ENCODE measurements at regions not wholly inside any gene's neighbourhood (a gene's known extent, or its start where the extent isn't known, plus 50 kb on each side); places are given as distances from the start of the nearest gene placed in this dataset.

DNA sequence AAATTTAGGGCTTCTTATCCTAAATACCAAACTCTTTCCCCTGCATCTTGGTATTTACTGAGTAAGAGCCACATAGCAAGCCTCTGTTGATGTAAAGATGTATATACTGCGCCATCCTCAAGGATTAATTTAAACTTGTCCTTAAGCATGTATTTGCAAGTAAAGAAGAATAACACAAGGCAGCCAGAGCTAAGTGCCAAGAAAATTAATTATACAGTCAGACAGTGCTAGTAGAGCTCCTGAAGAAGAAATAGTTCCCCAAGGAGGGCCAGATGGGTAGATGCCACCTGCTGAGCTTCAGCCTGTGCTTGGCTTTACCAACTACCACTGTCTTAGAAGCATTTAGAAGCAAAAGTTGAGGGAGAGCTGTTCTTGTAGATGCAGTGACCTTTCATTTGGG is 470.0 kb downstream of the BUD13 start:
- Histone ChIP-seq H3K27ac (no peak overlapping the region), H3K4me3 (no peak overlapping the region), H3K36me3 (no peaks in the 10 kb centered on the region), H3K9me3 (no peaks in the 10 kb centered on the region), H3K27me3 (no peaks in the 10 kb centered on the region), H3K4me1 (no peaks in the 10 kb centered on the region)
- intact Hi-C loops (cut with DNase I), result no loop called here
- TF ChIP-seq EP300 (IDR thresholded peaks at IDR 0.05), result no peak
- no peak for TF ChIP-seq POLR2AphosphoS5 (IDR thresholded peaks at IDR 0.05)
- TF ChIP-seq, protein P1, sequence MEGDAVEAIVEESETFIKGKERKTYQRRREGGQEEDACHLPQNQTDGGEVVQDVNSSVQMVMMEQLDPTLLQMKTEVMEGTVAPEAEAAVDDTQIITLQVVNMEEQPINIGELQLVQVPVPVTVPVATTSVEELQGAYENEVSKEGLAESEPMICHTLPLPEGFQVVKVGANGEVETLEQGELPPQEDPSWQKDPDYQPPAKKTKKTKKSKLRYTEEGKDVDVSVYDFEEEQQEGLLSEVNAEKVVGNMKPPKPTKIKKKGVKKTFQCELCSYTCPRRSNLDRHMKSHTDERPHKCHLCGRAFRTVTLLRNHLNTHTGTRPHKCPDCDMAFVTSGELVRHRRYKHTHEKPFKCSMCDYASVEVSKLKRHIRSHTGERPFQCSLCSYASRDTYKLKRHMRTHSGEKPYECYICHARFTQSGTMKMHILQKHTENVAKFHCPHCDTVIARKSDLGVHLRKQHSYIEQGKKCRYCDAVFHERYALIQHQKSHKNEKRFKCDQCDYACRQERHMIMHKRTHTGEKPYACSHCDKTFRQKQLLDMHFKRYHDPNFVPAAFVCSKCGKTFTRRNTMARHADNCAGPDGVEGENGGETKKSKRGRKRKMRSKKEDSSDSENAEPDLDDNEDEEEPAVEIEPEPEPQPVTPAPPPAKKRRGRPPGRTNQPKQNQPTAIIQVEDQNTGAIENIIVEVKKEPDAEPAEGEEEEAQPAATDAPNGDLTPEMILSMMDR (IDR thresholded peaks at IDR 0.05), result no peak
- no peak for TF ChIP-seq POLR2A (IDR thresholded peaks at IDR 0.05)
- 95 to 96% methylated on average over 1 of the region's 1 CpG for WGBS, 2 donors
- no peak for DNase-seq

- Histone ChIP-seq H3K36me3 (no peaks in the 10 kb centered on the region), H3K4me1 (no peaks in the 10 kb centered on the region), H3K4me3 (no peak overlapping the region), H3K27me3 (no peaks in the 10 kb centered on the region), H3K9me3 (no peaks in the 10 kb centered on the region), H3K27ac (no peak overlapping the region)
- intact Hi-C loops (cut with DNase I), result no loop called here
- WGBS, 2 donors, result 97 to 98% methylated on average over 1 of the region's 1 CpG
- DNase-seq, result no peak
- TF ChIP-seq EP300 (IDR thresholded peaks at IDR 0.05) (no peak), POLR2A (IDR thresholded peaks at IDR 0.05) (no peak), POLR2AphosphoS5 (IDR thresholded peaks at IDR 0.05) (no peak)
- TF ChIP-seq, protein P1 (IDR thresholded peaks at IDR 0.05), result no peak
These were observed 471.6 kb downstream of the BUD13 start for GRCh38 chr11:116301141-116301540.

DNA sequence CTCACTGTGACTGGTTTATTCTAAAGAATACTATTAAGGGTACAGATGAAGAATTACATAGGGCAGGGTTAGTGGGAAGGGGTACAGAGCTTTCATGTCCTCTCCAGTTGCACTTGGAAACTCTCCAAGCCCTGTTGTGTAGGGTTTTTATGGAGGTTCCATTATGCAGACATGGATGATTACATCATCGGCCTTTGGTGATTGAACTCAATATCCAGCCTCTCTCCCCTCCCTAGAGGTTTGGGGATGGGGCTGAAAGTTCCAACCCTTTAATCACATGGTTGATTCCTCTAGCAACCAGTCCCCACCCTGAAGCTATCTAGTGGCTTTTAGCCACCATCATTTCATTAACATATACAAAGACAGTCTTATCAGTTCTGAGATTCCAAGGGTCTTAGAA is 472.6 kb downstream of the BUD13 start:
- H3K9me3 ChIP-seq, result no peaks in the 10 kb centered on the region
- 63 to 95% methylated on average over 1 of the region's 1 CpG for WGBS, 2 donors
- intact Hi-C loops (cut with DNase I), result no loop called here
- no peak overlapping the region for H3K4me3 ChIP-seq
- TF ChIP-seq POLR2AphosphoS5 (IDR thresholded peaks at IDR 0.05), result no peak
- TF ChIP-seq, protein P1 (IDR thresholded peaks at IDR 0.05), result no peak
- no peak for TF ChIP-seq EP300 (IDR thresholded peaks at IDR 0.05)
- TF ChIP-seq POLR2A (IDR thresholded peaks at IDR 0.05), result no peak
- DNase-seq, result no peak
- H3K27me3 ChIP-seq, result no peaks in the 10 kb centered on the region
- no peak overlapping the region for H3K27ac ChIP-seq
- peaks cover 0 to 1% (median 0%) of the 10 kb centered on the region in 4 donors for H3K4me1 ChIP-seq
- H3K36me3 ChIP-seq, result no peaks in the 10 kb centered on the region

DNA sequence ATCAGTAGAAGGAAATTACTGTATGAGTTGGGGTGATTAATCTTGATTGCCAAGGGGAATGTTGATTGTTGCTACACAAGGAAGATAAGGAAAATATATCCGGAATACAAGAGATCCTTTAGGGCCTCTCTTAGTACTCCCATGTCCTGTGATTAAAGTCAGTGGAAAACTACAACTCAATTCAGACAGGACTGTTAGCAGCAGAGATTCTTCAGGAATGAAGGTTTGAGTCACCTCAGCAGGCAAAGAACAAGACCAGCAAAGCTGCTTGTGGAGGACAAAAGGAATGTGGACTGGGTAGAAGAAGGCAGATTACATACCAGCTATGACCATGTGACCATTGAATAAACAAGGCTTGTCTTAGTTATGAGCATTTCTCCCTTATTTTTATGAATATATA is 478.2 kb downstream of the BUD13 start:
- intact Hi-C loops (cut with DNase I), result no loop called here
- WGBS, 2 donors, result 16 to 67% methylated on average over 1 of the region's 1 CpG

More for the DNA sequence above, 478.2 kb downstream of the BUD13 start:
- H3K9me3 ChIP-seq, result no peaks in the 10 kb centered on the region
- no peaks in the 10 kb centered on the region for H3K27me3 ChIP-seq
- DNase-seq, result no peak
- H3K4me1 ChIP-seq, result peaks cover 0 to 21% (median 3%) of the 10 kb centered on the region in 4 donors
- no peak for TF ChIP-seq POLR2AphosphoS5 (IDR thresholded peaks at IDR 0.05)
- TF ChIP-seq EP300 (IDR thresholded peaks at IDR 0.05), result no peak
- no peak for TF ChIP-seq POLR2A (IDR thresholded peaks at IDR 0.05)
- TF ChIP-seq, protein P1 (IDR thresholded peaks at IDR 0.05), result no peak
- no peak overlapping the region for H3K27ac ChIP-seq
- no peak overlapping the region for H3K4me3 ChIP-seq
- no peaks in the 10 kb centered on the region for H3K36me3 ChIP-seq
